ENCODE measurements at regions not wholly inside any gene's neighbourhood (a gene's known extent, or its start where the extent isn't known, plus 50 kb on each side); places are given as distances from the start of the nearest gene placed in this dataset.

DNA sequence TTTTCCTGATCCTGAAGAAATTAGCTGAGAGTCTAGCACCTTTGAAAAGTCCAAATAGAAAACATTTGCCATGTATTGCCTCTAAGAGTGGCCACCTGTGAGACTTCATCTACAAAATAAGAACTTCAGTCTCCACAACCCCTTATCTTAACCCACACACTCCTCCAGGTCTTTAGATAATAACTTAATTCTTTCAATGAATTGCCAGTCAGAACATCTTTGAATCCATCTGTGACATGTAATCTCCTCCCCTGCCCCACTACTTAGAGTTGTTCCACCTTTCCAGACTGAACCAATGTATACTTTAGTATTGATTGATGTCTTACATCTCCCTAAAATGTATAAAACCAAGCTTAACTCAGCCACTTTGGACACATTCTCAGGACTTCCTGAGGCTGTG, 84.4 kb upstream of the FAM171A1 start:
- no peak overlapping the region for H3K27ac ChIP-seq
- no peaks in the 10 kb centered on the region for H3K4me1 ChIP-seq
- H3K4me3 ChIP-seq = no peak overlapping the region
- ATAC-seq = no peak
- TF ChIP-seq, protein P1, sequence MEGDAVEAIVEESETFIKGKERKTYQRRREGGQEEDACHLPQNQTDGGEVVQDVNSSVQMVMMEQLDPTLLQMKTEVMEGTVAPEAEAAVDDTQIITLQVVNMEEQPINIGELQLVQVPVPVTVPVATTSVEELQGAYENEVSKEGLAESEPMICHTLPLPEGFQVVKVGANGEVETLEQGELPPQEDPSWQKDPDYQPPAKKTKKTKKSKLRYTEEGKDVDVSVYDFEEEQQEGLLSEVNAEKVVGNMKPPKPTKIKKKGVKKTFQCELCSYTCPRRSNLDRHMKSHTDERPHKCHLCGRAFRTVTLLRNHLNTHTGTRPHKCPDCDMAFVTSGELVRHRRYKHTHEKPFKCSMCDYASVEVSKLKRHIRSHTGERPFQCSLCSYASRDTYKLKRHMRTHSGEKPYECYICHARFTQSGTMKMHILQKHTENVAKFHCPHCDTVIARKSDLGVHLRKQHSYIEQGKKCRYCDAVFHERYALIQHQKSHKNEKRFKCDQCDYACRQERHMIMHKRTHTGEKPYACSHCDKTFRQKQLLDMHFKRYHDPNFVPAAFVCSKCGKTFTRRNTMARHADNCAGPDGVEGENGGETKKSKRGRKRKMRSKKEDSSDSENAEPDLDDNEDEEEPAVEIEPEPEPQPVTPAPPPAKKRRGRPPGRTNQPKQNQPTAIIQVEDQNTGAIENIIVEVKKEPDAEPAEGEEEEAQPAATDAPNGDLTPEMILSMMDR (IDR thresholded peaks at IDR 0.05) = no peak
- no peaks in the 10 kb centered on the region for H3K36me3 ChIP-seq
- no peak for DNase-seq
- no peaks in the 10 kb centered on the region for H3K9me3 ChIP-seq
- intact Hi-C loops (cut with DNase I) = no loop called here
- no peaks in the 10 kb centered on the region for H3K27me3 ChIP-seq

DNA sequence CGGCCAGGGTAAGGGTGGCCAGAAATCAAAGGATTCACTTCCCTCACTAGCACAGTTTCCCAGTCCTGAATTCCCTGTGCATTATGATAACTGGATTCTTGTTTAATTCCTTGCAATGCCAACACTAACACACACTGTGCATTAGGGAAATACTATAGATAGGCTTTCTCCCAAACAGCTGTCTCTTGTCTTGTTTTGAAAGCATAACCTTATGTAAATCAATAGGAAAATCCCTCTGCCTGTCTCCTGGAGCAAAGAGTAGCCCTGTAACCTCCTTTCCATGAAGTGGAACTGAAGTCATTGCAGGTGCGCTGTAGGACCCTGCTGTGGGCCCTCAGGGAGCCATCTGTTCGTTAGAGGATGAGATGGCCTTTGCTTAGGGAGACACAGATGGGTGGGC, 82.8 kb upstream of the FAM171A1 start:
- no peak overlapping the region for H3K4me3 ChIP-seq
- H3K4me1 ChIP-seq = no peaks in the 10 kb centered on the region
- H3K27me3 ChIP-seq = no peaks in the 10 kb centered on the region
- H3K9me3 ChIP-seq = no peaks in the 10 kb centered on the region
- intact Hi-C loops (cut with DNase I) = no loop called here
- DNase-seq (no peak), ATAC-seq (no peak)
- no peak overlapping the region for H3K27ac ChIP-seq
- H3K36me3 ChIP-seq = no peaks in the 10 kb centered on the region
- TF ChIP-seq, protein P1 (IDR thresholded peaks at IDR 0.05) = no peak

DNA sequence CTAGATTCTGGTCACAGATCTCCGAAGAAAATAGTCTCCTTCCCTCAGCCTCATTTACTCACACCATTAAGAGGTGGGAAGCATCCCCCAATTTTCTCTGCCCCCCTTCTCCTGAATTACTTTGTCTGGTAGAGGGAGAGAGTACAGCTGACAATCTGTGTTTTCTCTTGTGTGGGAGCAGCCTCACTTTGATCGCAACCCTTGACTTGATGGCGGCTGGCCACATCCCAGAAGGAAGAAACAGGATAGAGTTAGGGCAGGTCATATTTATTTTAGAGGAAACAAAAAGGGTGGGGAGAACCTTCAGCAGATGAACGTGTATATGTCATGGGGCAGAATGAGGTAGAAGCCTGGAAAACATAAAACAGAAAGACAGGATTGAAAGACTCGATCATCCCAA, 82.4 kb upstream of the FAM171A1 start:
- DNase-seq = no peak
- H3K27me3 ChIP-seq = no peaks in the 10 kb centered on the region
- no peaks in the 10 kb centered on the region for H3K4me1 ChIP-seq
- H3K4me3 ChIP-seq = no peak overlapping the region
- H3K9me3 ChIP-seq = no peaks in the 10 kb centered on the region
- no peaks in the 10 kb centered on the region for H3K36me3 ChIP-seq
- intact Hi-C loops (cut with DNase I) = no loop called here
- H3K27ac ChIP-seq = no peak overlapping the region
- ATAC-seq = no peak
- TF ChIP-seq, protein P1 (IDR thresholded peaks at IDR 0.05) = no peak

DNA sequence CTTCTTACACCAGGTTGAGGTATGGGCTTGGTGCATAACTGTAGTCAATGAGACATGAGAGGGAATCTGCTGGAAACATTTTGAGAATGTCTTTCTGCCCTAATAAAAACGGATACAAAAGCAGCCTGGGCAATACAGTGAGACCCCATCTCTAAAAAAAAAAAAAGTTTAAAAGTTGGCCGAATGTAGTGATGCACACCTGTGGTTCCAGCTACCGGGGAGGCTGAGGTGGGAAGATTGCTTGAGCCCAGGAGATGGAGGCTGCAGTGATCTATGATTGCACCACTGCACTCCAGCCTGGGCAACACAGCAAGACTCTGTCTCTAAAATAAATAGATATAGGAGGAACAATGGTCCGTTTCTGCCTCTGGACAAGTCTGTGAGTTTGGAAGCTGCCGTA, 81.5 kb upstream of the FAM171A1 start:
- TF ChIP-seq, protein P1 (IDR thresholded peaks at IDR 0.05) = no peak
- Histone ChIP-seq H3K27ac (no peak overlapping the region), H3K9me3 (no peaks in the 10 kb centered on the region), H3K27me3 (no peaks in the 10 kb centered on the region), H3K4me1 (no peaks in the 10 kb centered on the region), H3K36me3 (no peaks in the 10 kb centered on the region), H3K4me3 (no peak overlapping the region)
- intact Hi-C loops (cut with DNase I) = no loop called here
- no peak for DNase-seq
- ATAC-seq = no peak

DNA sequence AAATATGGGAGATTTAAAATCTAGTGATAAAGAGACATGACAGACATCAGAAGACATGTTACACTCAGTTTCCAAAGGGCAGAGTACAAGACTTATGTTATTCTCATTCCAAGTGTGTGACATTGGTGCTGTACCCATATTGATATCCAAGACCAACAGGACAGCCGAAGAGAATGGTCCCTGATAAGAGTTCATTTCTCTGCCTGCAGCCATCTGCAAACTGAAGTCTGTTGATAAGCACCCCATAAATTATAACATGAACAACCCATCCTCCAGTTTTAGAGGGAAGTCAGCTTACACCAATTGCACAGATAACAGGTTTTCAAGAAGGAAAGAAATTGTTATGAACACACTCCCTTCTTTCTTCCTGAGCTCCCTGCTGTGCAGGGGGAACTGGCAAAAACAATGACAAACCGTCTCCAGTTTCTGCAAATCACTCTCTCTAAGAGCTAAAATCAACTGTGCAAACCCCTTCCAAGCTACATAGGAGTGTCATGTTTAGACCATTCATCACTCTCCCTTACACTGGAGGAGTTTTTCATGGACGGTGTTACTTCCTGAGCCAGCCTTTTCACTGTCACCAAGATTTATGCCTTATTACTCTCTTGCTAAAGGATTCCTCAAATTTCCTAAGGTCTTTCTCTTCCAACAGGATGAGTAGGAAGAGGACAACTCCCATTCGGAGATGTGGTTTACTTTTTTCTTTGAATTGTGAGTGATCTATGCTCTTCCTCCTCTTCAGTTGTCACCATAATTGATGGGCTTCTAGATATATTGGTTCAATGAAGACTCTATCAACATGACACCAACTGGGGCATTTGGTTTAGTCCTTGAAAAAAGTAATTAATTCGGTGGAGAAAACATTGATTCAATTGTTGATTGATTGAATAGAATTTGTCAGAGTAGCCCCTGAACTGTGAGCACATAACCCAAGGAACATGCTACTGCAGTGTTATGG, 80.3 kb upstream of the FAM171A1 start:
- Histone ChIP-seq H3K4me1 (no peaks in the 10 kb centered on the region), H3K9me3 (no peaks in the 10 kb centered on the region), H3K4me3 (no peak overlapping the region), H3K27me3 (no peaks in the 10 kb centered on the region), H3K36me3 (no peaks in the 10 kb centered on the region), H3K27ac (no peak overlapping the region)
- TF ChIP-seq, protein P1 (IDR thresholded peaks at IDR 0.05) = no peak
- intact Hi-C loops (cut with DNase I) = no loop called here
- no peak for DNase-seq
- ATAC-seq = no peak

Measured in upper lobe of right lung (tissue), 1 donor.